Lower leg skin (tissue), 3 donors: ENCODE measurements at regions not wholly inside any gene's neighbourhood (a gene's known extent, or its start where the extent isn't known, plus 50 kb on each side); places are given as distances from the start of the nearest gene placed in this dataset.

Experiments
- POLR2A ChIP-seq, 2 donors: fragments of 450-650 bp; IDR thresholded peaks; one replicate each; pipeline ENCODE4 v1.6.1; 2016 to 2017; ENCODE audit warnings: antibody characterized with exemption in 2 of 2, mild to moderate bottlenecking in 1 of 2, moderate library complexity in 1 of 2
- TF ChIP-seq, protein P1 (sequence below), 3 donors: fragments of 450-650 bp; IDR thresholded peaks; one replicate each; pipeline ENCODE4 v1.5.1; 2016; ENCODE audit warnings: antibody characterized with exemption in 3 of 3, mild to moderate bottlenecking in 3 of 3, moderate library complexity in 2 of 3

DNA sequence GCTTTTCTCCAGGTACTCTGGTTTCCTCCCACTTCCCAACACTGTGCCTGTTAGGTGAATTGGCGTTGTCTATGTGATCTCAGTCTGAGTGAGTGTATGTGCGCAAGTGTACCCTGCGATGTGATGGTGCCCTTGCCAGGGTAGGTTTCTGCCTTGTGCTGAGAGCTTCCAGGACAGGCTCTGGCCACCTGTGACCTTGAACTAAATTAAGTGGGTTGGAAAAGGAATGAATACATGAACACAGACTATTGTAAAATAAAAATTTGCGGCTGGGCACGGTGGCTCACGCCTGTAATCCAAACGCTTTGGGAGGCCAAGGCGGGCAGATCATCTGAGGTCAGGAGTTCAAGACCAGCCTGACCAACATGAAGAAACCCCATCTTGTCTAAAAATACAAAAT is 678.0 kb downstream of the DHX35 start:
- TF ChIP-seq, protein P1, sequence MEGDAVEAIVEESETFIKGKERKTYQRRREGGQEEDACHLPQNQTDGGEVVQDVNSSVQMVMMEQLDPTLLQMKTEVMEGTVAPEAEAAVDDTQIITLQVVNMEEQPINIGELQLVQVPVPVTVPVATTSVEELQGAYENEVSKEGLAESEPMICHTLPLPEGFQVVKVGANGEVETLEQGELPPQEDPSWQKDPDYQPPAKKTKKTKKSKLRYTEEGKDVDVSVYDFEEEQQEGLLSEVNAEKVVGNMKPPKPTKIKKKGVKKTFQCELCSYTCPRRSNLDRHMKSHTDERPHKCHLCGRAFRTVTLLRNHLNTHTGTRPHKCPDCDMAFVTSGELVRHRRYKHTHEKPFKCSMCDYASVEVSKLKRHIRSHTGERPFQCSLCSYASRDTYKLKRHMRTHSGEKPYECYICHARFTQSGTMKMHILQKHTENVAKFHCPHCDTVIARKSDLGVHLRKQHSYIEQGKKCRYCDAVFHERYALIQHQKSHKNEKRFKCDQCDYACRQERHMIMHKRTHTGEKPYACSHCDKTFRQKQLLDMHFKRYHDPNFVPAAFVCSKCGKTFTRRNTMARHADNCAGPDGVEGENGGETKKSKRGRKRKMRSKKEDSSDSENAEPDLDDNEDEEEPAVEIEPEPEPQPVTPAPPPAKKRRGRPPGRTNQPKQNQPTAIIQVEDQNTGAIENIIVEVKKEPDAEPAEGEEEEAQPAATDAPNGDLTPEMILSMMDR (IDR thresholded peaks at IDR 0.05), result no peak
- no peak for TF ChIP-seq POLR2A (IDR thresholded peaks at IDR 0.05)
